Osteoblast (primary cell): ENCODE measurements at regions not wholly inside any gene's neighbourhood (a gene's known extent, or its start where the extent isn't known, plus 50 kb on each side); places are given as distances from the start of the nearest gene placed in this dataset.

Experiments used
- DNase-seq: peaks from one replicate; pipeline ENCODE4 v3.0.0; 2011; ENCODE audit warnings: low spot score, mixed read lengths; ENCODE audit not compliant: insufficient read length; ENCODE audit errors: missing footprints
- H2AFZ ChIP-seq: 2 replicates; pipeline ENCODE4 v1.6.0; 2011; ENCODE audit warnings: mild to moderate bottlenecking, low read length
- H3K27ac ChIP-seq: 2 replicates; pipeline ENCODE4 v1.5.1; 2011; ENCODE audit warnings: mild to moderate bottlenecking, low read depth, low read length, moderate library complexity
- H3K27me3 ChIP-seq: 2 replicates; pipeline ENCODE4 v1.6.0; 2012; ENCODE audit warnings: mild to moderate bottlenecking, control low read depth, inconsistent platforms, low read length, moderate library complexity; ENCODE audit not compliant: insufficient read depth
- H3K36me3 ChIP-seq: 2 replicates; pipeline ENCODE4 v1.5.1; 2011; ENCODE audit warnings: mild to moderate bottlenecking, low read length, control low read depth, moderate library complexity; ENCODE audit not compliant: insufficient read depth
- H3K4me1 ChIP-seq: 2 replicates; pipeline ENCODE4 v1.5.1; 2011; ENCODE audit warnings: mild to moderate bottlenecking, low read length, control low read depth, moderate library complexity; ENCODE audit not compliant: insufficient read depth
- H3K4me2 ChIP-seq: 2 replicates; pipeline ENCODE4 v1.6.0; 2011; ENCODE audit warnings: mild to moderate bottlenecking, low read length; ENCODE audit not compliant: insufficient read depth
- H3K4me3 ChIP-seq: fragments of 200-600 bp; sonication (generic); 3 replicates; pipeline ENCODE4 v1.5.1; 2012; ENCODE audit warnings: mild to moderate bottlenecking, low read length, inconsistent platforms; ENCODE audit not compliant: insufficient read depth
- H3K79me2 ChIP-seq: 2 replicates; pipeline ENCODE4 v1.6.0; 2012; ENCODE audit warnings: mild to moderate bottlenecking, low read length, control low read depth, inconsistent platforms; ENCODE audit not compliant: insufficient read depth
- H3K9me3 ChIP-seq: 2 replicates; pipeline ENCODE4 v1.5.1; 2011; ENCODE audit warnings: low read depth, low read length, control low read depth
- H4K20me1 ChIP-seq: 2 replicates; pipeline ENCODE4 v1.6.0; 2012; ENCODE audit warnings: mild to moderate bottlenecking, low read length, control low read depth; ENCODE audit not compliant: insufficient read depth
- TF ChIP-seq, protein P1 (sequence below): IDR thresholded peaks from 2 replicates; pipeline ENCODE4 v1.5.1; 2011; ENCODE audit warnings: mild to moderate bottlenecking, low read depth, low read length, moderate library complexity; ENCODE audit errors: extremely low read depth

DNA sequence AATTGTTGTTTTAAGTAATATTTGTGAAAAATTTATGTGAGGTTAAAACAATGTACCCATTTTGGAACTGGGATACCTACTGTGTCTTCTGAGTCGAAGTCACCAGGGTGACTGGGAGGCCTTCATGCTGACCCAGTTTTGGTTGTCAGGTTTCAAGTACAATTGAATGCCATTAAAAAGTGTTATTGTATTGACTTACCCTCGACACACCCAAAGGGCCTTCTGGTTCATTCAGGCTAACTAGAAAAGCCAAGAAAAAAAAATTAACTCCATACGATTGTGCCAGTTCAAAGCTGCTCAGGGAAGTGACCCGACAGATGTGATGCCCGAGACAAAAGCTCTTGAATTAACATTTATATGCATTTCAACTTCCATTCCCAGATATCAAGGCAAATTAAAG is 190.0 kb downstream of the ST6GAL2 start:
- Histone ChIP-seq H3K4me2 (no peak overlapping the region), H3K79me2 (no peaks in the 10 kb centered on the region), H3K27ac (no peak overlapping the region), H4K20me1 (no peaks in the 10 kb centered on the region), H3K36me3 (no peaks in the 10 kb centered on the region), H2AFZ (no peak overlapping the region), H3K4me3 (no peak overlapping the region), H3K4me1 (no peaks in the 10 kb centered on the region), H3K9me3 (no peaks in the 10 kb centered on the region), H3K27me3 (no peaks in the 10 kb centered on the region)
- TF ChIP-seq, protein P1, sequence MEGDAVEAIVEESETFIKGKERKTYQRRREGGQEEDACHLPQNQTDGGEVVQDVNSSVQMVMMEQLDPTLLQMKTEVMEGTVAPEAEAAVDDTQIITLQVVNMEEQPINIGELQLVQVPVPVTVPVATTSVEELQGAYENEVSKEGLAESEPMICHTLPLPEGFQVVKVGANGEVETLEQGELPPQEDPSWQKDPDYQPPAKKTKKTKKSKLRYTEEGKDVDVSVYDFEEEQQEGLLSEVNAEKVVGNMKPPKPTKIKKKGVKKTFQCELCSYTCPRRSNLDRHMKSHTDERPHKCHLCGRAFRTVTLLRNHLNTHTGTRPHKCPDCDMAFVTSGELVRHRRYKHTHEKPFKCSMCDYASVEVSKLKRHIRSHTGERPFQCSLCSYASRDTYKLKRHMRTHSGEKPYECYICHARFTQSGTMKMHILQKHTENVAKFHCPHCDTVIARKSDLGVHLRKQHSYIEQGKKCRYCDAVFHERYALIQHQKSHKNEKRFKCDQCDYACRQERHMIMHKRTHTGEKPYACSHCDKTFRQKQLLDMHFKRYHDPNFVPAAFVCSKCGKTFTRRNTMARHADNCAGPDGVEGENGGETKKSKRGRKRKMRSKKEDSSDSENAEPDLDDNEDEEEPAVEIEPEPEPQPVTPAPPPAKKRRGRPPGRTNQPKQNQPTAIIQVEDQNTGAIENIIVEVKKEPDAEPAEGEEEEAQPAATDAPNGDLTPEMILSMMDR, result no peak
- no peak for DNase-seq

DNA sequence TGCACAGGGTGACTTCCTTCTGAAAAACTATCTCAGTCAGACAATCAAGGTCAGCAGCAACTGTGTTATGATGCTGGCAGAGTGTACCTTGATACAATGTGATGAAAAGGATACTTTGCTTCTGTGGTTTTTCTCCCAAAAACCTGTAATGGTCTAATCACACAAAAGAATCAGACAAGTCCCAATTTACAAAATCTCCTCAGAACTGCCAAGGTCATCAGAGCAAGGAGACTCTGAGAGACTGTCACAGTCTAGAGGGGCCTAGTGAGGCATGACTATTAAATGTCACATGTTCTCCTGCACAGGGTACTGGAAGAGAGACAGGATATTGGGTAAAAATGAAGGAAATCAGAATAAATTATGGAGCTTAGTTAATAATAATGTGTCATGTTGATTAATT is 185.4 kb downstream of the ST6GAL2 start:
- Histone ChIP-seq H3K79me2 (no peaks in the 10 kb centered on the region), H3K4me2 (no peak overlapping the region), H2AFZ (no peak overlapping the region), H3K27ac (no peak overlapping the region), H3K27me3 (no peaks in the 10 kb centered on the region), H3K4me3 (no peak overlapping the region), H3K4me1 (no peaks in the 10 kb centered on the region), H3K9me3 (no peaks in the 10 kb centered on the region), H4K20me1 (no peaks in the 10 kb centered on the region), H3K36me3 (no peaks in the 10 kb centered on the region)
- DNase-seq, result no peak
- TF ChIP-seq, protein P1, result no peak

DNA sequence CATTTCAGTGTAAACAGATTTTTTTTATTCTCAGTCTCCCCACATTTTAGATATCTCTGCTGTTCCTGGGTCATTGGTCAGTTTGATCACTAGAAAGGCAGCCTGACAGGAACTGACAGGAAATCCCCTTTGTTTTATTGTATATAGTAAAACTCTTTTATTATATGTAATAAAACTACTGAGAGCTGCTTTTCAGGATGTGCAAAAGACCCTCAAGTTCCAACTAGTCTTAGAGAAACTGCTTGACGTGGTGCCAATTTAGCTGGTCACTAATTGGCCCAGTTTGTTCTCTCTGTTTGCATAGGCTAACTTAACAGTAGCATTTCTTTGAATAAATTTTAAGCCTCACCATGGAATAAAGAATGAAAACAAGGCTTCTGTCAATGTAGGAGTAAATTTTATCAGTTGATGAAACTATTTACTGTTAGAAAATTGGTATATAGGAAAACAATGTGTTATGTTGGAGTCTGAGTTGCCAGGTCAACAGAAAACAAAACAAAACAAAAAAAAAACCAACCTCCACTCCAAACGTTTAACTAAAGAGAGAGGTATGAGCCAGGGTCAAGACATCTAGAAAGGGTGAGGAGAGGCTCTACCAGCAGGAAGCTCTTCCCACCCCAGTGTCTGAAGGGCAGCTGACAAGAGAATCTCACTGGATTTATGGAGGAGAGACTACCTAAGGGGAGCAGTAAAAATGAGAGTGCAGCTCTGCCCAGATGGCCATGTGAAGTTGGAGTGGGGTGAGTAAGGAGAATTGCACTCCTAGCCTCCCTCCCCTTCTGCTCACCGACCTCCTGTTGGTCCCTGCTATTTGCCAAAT is 184.6 kb downstream of the ST6GAL2 start:
- H3K4me3 ChIP-seq, result no peak overlapping the region

DNA sequence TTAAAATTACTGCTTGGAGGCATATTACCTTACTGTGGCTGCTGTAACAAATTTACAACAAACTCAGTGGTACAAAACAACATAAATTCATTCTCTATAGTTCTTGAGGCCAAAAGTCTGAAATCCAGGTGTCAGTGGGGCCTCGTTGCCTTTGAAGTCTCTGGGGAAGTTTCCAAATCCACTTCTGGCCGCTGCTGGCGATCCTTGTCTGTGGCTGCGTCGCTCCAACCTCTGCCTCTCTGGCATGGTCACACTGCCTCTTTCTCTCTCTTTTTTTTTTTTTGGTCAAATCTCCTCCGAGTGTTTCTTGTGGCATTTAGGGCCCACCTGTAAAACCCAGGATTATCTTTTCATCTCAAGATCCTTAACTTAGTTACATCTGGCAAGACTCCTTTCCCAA is 182.8 kb downstream of the ST6GAL2 start:
- H3K4me3 ChIP-seq, result no peak overlapping the region
- no peaks in the 10 kb centered on the region for H3K9me3 ChIP-seq
- no peaks in the 10 kb centered on the region for H3K79me2 ChIP-seq
- no peak for DNase-seq
- TF ChIP-seq, protein P1, result no peak
- no peak overlapping the region for H3K27ac ChIP-seq
- no peaks in the 10 kb centered on the region for H3K36me3 ChIP-seq
- no peak overlapping the region for H2AFZ ChIP-seq
- no peaks in the 10 kb centered on the region for H4K20me1 ChIP-seq
- H3K4me1 ChIP-seq, result no peaks in the 10 kb centered on the region
- no peaks in the 10 kb centered on the region for H3K27me3 ChIP-seq
- H3K4me2 ChIP-seq, result no peak overlapping the region

More for the DNA sequence above, 184.6 kb downstream of the ST6GAL2 start:
- Histone ChIP-seq H3K36me3 (no peaks in the 10 kb centered on the region), H3K27me3 (no peaks in the 10 kb centered on the region), H3K4me1 (no peaks in the 10 kb centered on the region), H3K4me2 (no peak overlapping the region), H3K9me3 (no peaks in the 10 kb centered on the region), H4K20me1 (no peaks in the 10 kb centered on the region), H3K79me2 (no peaks in the 10 kb centered on the region), H2AFZ (no peak overlapping the region), H3K27ac (no peak overlapping the region)
- DNase-seq, result peak; percentile 38
- TF ChIP-seq, protein P1, result no peak
